GM23248 (cell line): ENCODE measurements at regions not wholly inside any gene's neighbourhood (a gene's known extent, or its start where the extent isn't known, plus 50 kb on each side); places are given as distances from the start of the nearest gene placed in this dataset.

Experiments
- EZH2 ChIP-seq: fragments of 200-600 bp; sonication (generic); IDR thresholded peaks from 2 replicates; pipeline ENCODE4 v1.6.1; 2018; ENCODE audit warnings: antibody characterized with exemption, mild to moderate bottlenecking; ENCODE audit not compliant: insufficient read depth, poor library complexity, severe bottlenecking
- EZH2phosphoT487 ChIP-seq: fragments of 200-600 bp; sonication (generic); IDR thresholded peaks from 2 replicates; pipeline ENCODE4 v1.6.1; 2018; ENCODE audit warnings: antibody characterized with exemption, moderate library complexity, mild to moderate bottlenecking, low read depth; ENCODE audit not compliant: insufficient read depth

DNA sequence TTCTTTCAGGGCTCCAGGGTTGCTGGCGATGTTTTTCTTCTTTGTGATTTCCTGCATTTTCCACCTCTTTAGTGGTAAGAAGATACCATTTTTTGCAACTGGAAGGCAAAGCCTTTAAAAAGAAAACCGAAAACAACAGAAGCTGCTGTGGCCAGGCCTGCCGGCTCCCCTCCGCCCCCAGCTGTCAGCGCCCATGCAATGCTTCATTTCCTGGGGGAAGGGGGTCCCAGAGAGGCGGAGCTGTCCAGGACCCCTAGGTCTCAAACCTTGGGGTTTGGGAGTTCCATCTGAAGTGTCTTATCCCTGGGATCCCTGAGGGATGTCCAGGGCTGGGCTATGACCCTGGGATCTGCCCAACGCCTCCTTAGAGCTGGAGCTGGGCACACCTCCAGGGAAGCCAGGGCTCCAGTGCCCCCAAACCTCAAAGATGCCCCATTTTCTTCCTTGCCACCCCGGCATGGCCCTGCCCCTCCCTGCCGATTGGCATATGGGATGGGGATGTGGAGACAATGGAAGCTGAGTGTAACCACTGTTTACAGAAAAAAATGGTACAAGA, 257.2 kb upstream of the MVB12B start:
- no peak for TF ChIP-seq EZH2
- no peak for TF ChIP-seq EZH2phosphoT487
